HG02840 (cell line): ENCODE measurements at regions not wholly inside any gene's neighbourhood (a gene's known extent, or its start where the extent isn't known, plus 50 kb on each side); places are given as distances from the start of the nearest gene placed in this dataset.

Source experiments
- ATAC-seq: cut with Tn5 transposase; IDR thresholded peaks from one replicate; pipeline ENCODE4 v1.9.1; 2021; ENCODE audit warnings: mild to moderate bottlenecking, moderate library complexity, moderate number of reproducible peaks; ENCODE audit not compliant: unreplicated experiment, low FRiP score

DNA sequence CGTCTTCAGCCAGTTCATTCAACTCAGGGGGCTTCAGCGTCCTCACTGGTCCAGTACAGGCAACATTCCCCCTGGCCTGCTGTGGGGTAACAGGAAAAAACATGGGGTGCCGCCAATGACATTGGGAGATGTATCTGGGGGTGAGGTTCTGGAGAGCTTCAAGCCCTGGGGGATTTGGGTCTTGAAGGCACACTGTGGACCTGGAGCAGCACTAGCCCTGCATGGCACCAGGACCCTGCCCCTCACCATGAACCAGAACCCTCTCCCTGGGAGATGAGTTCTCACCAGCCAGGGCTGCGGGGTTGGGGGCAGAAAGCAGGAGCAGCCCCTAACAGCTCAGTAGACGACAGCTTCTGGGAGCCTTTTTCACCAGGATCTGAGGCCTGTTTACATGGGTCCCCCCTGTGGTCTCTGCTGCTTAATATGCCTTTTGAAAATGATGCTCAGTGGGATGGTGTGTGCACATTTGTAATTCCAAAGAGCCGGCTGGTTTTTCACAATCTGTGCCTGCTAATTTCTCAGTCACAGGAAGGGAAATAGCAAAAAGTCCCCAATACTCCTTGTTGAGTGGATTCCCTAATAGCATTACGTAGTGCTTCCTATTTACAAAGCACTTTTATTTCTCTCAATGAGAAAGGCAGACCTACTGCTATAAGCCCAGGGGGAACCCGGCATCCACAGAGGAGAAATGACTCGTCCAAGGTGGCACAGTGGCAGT lies 509.5 kb downstream of the RPS24 start:
- no peak for ATAC-seq

DNA sequence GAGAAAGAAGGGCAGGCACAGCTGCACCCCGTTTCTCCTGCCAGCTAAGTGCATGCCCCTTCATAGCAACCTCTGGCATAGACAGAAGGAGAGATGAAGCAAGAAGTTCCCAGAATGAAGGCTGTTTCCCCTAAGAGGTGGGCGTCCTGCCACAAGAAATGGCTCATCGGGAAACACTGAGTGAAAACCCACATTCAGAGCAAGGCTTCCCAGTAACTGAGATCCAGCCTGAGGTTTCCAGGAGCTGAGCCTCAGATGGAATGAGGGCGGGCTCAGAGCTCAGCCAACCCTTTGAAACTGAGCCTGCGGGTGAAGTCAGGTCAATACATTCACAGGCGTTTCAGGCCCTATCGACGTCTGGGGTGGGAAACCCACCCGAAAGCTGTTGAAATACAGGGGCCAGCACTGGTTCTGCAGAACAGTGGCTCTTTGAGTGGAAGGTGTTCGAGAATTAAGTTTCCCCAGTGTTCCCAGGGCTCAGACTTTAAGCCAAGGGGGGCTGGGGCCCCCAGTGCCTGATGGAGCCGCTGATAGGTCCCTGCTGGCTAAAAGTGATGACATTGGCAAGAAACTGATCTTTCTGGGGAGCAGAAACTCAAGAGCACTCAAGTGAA lies 510.2 kb downstream of the RPS24 start:
- no peak for ATAC-seq

DNA sequence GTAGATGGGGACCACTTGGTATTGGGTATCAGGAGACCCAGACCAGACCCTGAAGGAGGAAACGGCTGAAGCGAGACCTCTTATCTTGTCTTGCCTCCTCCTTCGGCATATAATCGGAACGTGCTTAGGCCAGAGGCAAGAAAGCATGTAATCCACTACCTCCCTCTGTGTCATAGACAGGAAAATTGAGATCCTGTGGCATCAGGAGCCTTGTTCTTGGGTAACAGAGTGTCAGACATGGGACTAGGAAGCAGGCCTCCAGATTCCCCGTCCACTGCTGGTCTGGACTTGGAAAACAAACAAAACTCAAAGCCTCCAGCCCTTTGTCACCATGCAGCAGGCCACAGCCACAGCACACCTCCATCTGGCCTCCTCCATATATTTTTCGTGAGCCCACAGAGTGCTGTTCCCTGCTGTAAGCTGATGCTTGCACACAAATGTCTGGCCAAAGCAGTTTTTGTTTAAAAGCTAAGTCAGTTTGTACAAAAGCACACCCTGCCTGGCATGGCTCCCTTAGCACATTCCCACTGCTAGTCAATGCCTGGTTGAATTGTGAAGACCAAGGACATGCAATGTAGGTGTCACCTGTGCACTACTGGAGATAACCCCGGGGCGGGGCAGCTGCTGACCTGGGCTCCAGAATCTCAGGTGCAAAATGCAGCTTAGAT lies 510.9 kb downstream of the RPS24 start:
- ATAC-seq = no peak

DNA sequence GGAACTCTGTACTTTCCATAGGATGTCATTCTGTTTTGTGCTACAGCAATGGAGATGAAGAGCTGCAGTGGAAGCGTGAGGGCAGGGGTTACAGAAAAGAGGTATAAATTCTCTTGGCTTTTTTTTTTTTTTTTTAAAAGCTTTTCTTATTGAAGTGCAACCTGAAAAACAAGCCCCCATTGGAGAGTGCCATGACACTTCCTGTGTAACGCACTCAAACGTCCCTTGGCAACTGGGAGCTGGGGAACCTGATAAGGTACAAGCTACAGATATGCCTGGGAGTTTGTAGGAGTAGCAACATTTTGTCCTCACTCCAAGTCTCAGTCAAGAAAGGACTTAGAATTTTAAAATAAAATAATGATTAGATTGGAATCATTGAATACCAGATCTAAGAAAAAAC lies 512.1 kb downstream of the RPS24 start:
- ATAC-seq = no peak

GRCh38 chr10:78547397-78547796 lies 513.7 kb downstream of the RPS24 start:
- no peak for ATAC-seq

DNA sequence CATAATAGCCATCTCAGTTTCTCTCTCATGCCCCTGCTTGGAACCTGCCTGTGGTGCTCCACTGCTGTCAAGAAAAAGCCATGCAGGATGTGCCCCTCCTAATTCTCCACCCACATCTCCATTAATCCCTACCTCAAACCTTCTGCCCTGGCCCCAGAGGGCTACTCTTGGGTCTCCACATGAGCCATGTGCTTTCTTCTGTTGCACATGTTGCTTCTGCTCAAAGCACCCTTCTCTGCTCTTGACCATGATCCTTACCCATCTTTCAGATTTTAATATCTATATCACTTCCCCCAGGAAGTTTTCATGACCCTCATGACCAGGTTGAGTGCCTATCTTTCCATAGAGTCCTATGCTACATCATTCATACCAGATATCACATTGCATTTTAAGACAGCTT lies 514.2 kb downstream of the RPS24 start:
- no peak for ATAC-seq

GRCh38 chr10:78548369-78548768 lies 514.7 kb downstream of the RPS24 start:
- no peak for ATAC-seq

- ATAC-seq = no peak
These were observed 515.7 kb downstream of the RPS24 start for GRCh38 chr10:78549140-78549935.

DNA sequence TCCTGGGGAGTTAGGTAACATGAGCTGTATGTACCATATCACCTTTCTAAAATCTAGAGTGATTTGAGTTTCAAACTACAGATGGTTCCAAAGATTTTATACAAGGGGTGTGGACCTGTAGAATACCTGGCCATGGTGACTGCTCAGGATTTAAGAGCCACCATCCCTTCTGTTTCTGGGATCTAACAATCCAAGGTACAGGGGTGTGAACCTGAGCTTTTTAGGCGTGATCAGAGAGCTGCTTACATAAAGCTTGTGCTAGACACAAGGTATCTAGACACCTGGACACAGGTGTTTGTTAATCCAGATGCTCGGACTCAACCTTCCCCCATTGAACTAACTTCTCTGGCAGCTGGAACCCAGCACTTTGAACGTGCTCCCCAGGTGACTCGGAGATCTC lies 516.4 kb downstream of the RPS24 start:
- no peak for ATAC-seq

DNA sequence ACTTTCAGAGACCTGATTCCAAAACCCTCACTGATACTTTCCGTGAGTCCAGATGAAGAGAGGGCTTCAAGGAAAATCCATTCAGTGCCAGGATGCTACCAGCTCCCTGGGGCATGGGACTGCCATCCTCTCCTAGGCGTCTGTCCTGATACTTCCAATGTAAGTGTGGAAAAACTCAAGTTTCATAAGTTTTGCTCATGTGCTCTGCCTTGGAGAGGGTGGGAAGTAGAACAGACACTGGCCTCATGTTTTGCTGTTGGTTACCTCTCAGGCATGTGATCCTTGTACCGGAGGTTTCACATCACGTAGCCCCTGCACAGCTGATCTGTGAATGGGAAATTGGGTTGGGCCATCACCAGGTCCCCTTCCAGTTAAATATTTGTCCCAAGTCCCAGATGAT lies 517.1 kb downstream of the RPS24 start:
- no peak for ATAC-seq

DNA sequence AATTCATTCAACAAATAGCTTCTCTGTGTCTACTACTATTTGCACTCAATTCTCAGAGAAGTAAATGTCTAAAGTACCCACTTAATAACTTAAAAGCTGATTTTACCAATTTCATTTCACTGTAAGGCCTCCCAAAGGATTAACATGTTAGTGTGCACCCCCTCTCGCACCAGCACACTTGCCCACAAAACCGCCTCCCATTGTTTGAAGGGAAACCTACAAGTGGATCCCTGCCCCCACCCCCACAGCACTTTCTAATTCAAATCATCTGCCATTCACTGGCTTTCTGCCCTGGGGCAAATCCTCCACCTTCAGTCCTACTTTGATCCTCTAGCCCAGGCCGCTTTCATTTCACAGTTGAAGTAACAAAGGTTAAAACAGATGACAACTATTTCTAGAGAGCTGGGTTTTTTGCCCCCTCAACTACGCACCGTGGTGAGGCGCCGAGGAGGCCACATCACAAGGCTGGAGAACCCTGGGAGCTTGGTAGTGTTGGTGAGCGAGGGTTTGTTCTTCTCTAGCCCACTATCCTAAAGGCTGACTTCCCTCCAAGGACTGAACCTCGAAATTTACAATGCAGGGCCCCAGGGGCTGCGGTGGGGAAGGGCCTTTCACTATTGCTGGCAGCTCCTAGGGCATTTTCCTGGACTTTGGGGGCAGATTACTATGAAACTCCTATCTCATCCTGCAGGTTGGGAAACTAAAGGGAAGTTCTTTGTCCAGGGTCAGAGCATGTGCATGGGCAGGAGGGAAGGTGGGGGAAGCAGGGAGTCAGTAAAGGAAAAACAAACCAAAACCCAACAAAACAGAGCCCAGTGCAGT lies 517.4 kb upstream of the ZMIZ1 start:
- ATAC-seq = no peak

DNA sequence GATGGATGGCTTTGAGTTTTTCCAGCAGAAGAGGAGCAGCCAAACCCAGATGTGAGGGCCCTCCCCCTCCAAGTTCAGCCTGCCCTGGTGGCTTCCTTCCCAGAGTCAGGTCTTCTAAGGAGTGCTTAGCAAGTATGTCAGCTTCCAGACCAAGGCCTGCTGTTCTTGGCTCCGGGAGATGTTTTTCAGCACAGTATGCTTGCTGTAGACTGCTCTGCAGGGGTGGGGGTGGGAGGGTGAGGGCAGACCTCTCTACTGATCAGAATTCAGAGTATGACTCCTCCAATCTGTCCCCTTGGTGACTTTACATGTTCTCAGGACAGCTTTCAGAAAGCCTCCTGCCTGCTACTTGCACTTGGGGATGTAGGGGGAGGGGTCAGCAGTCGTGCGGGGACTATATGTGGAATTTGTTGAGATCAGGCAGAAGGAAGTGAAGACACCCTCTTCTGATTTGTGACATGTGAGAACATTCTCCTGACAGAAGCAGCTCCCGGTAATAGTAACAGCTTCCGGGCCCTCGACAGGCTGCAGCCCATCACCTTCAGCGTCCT lies 516.4 kb upstream of the ZMIZ1 start:
- no peak for ATAC-seq

GRCh38 chr10:78553792-78554191 lies 515.0 kb upstream of the ZMIZ1 start:
- ATAC-seq = no peak

- ATAC-seq = no peak
These were observed 513.6 kb upstream of the ZMIZ1 start for GRCh38 chr10:78555128-78555527.

- no peak for ATAC-seq
These were observed 511.9 kb upstream of the ZMIZ1 start for GRCh38 chr10:78556705-78557432.

GRCh38 chr10:78557433-78557925 lies 511.3 kb upstream of the ZMIZ1 start:
- no peak for ATAC-seq

- ATAC-seq = no peak
These were observed 509.0 kb upstream of the ZMIZ1 start for GRCh38 chr10:78559661-78560340.

DNA sequence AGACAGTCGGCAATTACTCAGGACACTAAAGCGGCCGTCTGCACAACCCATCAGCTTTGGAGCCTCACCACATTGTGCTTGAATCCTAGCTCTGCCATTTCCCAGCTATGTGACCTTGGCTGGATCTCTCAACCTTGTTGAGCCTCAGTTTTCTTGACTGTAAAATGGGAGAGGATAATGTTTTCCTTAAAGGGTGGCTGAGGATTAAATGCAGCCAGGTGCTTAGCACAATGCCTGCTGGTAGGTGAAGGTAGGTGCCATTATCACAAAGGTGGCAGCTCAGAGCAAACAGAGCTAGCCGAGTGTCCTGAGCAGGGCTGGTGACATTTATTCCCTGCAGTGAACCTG lies 508.5 kb upstream of the ZMIZ1 start:
- ATAC-seq = no peak

GRCh38 chr10:78563314-78563713 lies 505.5 kb upstream of the ZMIZ1 start:
- no peak for ATAC-seq
